Common myeloid progenitor, CD34-positive (primary cell): ENCODE measurements at regions not wholly inside any gene's neighbourhood (a gene's known extent, or its start where the extent isn't known, plus 50 kb on each side); places are given as distances from the start of the nearest gene placed in this dataset.

Source experiments
- CTCF ChIA-PET: fragments of 350-600 bp; sonication (Branson Sonifier 250); formaldehyde crosslinking; loops from one replicate; lab custom pipeline; 2021; ENCODE audit warnings: antibody characterized with exemption; lab: Charles Lee
- POLR2A ChIA-PET: fragments of 350-600 bp; sonication (Branson Sonifier 250); formaldehyde crosslinking; loops from one replicate; lab custom pipeline; 2021; ENCODE audit warnings: antibody characterized with exemption; lab: Charles Lee
- DNase-seq, 3 donors: peaks; one replicate each; pipeline versions ENCODE4 v3.0.0 to v3.0.0-alpha.2; 2013
- H3K27ac ChIP-seq, 2 experiments: 1 replicate in 1 of 2; 2 replicates in 1 of 2; pipeline ENCODE4 v1.7.0; 2013; ENCODE audit warnings: inconsistent platforms in 2 of 2, low read length in 2 of 2, mild to moderate bottlenecking in 2 of 2, low read depth in 1 of 2, moderate library complexity in 1 of 2; ENCODE audit not compliant: severe bottlenecking in 2 of 2, insufficient read depth in 1 of 2, poor library complexity in 1 of 2
- H3K27me3 ChIP-seq, 5 experiments: replicated peaks in 2 of 5; 1 replicate in 3 of 5; 2 replicates in 2 of 5; pipeline versions ENCODE4 v1.6.1 to v1.7.0; 2013; ENCODE audit warnings: low read length in 4 of 5, mild to moderate bottlenecking in 2 of 5, moderate library complexity in 2 of 5, inconsistent platforms in 1 of 5; ENCODE audit not compliant: insufficient read depth in 5 of 5, control insufficient read depth in 4 of 5
- H3K36me3 ChIP-seq, 4 experiments: 1 replicate in 2 of 4; 2 replicates in 2 of 4; pipeline versions ENCODE4 v1.6.1 to v1.7.0; 2013; ENCODE audit warnings: low read length in 3 of 4, control low read depth in 1 of 4, mild to moderate bottlenecking in 1 of 4; ENCODE audit not compliant: control insufficient read depth in 4 of 4, insufficient read depth in 4 of 4
- H3K4me1 ChIP-seq, 4 experiments: 1 replicate in 3 of 4; 2 replicates in 1 of 4; pipeline versions ENCODE4 v1.6.1 to v1.7.1; 2013; ENCODE audit warnings: low read length in 3 of 4, mild to moderate bottlenecking in 3 of 4, control low read depth in 1 of 4, inconsistent platforms in 1 of 4, moderate library complexity in 1 of 4; ENCODE audit not compliant: control insufficient read depth in 4 of 4, insufficient read depth in 4 of 4; ENCODE audit errors: control extremely low read depth in 1 of 4
- H3K4me3 ChIP-seq, 7 experiments: 1 replicate in 4 of 7; 2 replicates in 3 of 7; pipeline versions ENCODE4 v1.5.1 to v1.7.0; 2013; ENCODE audit warnings: mild to moderate bottlenecking in 7 of 7, low read length in 6 of 7, moderate library complexity in 6 of 7, inconsistent platforms in 2 of 7, low read depth in 2 of 7, control low read depth in 1 of 7; ENCODE audit not compliant: insufficient read depth in 4 of 7, control insufficient read depth in 1 of 7; ENCODE audit errors: extremely low read depth in 1 of 7
- H3K9me3 ChIP-seq, 5 experiments: 1 replicate in 4 of 5; 2 replicates in 1 of 5; pipeline versions ENCODE4 v1.6.1 to v1.7.1; 2013; ENCODE audit warnings: low read length in 4 of 5, mild to moderate bottlenecking in 2 of 5, inconsistent platforms in 1 of 5, low read depth in 1 of 5, moderate library complexity in 1 of 5; ENCODE audit not compliant: control insufficient read depth in 4 of 5, insufficient read depth in 2 of 5; ENCODE audit errors: control extremely low read depth in 1 of 5
- WGBS: methylation state at CpG from one replicate; pipeline ENCODE4 v1.1.5; 2013; ENCODE audit not compliant: insufficient coverage; 5-methylcytosine and 5-hydroxymethylcytosine counted together

- no peak overlapping the region for H3K4me3 ChIP-seq
- CTCF ChIA-PET = no interaction called here
- no peaks in the 10 kb centered on the region for H3K9me3 ChIP-seq
- H3K27me3 ChIP-seq = peaks cover 0 to 16% (median 4%) of the 10 kb centered on the region in 5 experiments
- WGBS = no CpG with 5 or more reads among the region's 1 CpG
- H3K4me1 ChIP-seq = no peaks in the 10 kb centered on the region
- no peak for DNase-seq
- H3K36me3 ChIP-seq = no peaks in the 10 kb centered on the region
- POLR2A ChIA-PET = no interaction called here
- no peak overlapping the region for H3K27ac ChIP-seq
These were observed 266.1 kb downstream of the MIAT start for GRCh38 chr22:26923531-26923930.

- POLR2A ChIA-PET = no interaction called here
- CTCF ChIA-PET = interaction anchor here (1.8 kb wide), 1 partner anchor 18 kb away, joined by 4 read pairs; no protein-coding TSS in a partner anchor
- Histone ChIP-seq H3K4me3 (no peak overlapping the region), H3K9me3 (no peaks in the 10 kb centered on the region), H3K27me3 (peaks cover 0 to 14% (median 4%) of the 10 kb centered on the region in 5 experiments), H3K36me3 (no peaks in the 10 kb centered on the region), H3K27ac (no peak overlapping the region), H3K4me1 (no peaks in the 10 kb centered on the region)
- DNase-seq = no peak
- WGBS = 59% methylated on average over 6 of the region's 6 CpGs
These were observed 270.4 kb downstream of the MIAT start for GRCh38 chr22:26927821-26928220.

GRCh38 chr22:26931471-26931870 is 274.1 kb downstream of the MIAT start:
- CTCF ChIA-PET = no interaction called here
- POLR2A ChIA-PET = interaction anchor here (0.6 kb wide), 1 partner anchor 507 kb away, joined by 3 read pairs; no protein-coding TSS in a partner anchor
- WGBS = 100% methylated on average over 2 of the region's 3 CpGs
- no peak for DNase-seq
- Histone ChIP-seq H3K36me3 (no peaks in the 10 kb centered on the region), H3K27ac (no peak overlapping the region), H3K4me3 (no peak overlapping the region), H3K27me3 (peaks cover 0 to 9% (median 0%) of the 10 kb centered on the region in 5 experiments), H3K4me1 (no peaks in the 10 kb centered on the region), H3K9me3 (peaks cover 0 to 1% (median 0%) of the 10 kb centered on the region in 5 experiments)

GRCh38 chr22:26933105-26933590 is 275.8 kb downstream of the MIAT start:
- Histone ChIP-seq H3K4me1 (no peaks in the 10 kb centered on the region), H3K9me3 (peaks cover 0 to 7% (median 3%) of the 10 kb centered on the region in 5 experiments), H3K4me3 (no peak overlapping the region), H3K27me3 (peaks cover 0 to 9% (median 0%) of the 10 kb centered on the region in 5 experiments), H3K27ac (no peak overlapping the region), H3K36me3 (no peaks in the 10 kb centered on the region)
- POLR2A ChIA-PET = no interaction called here
- DNase-seq = no peak
- CTCF ChIA-PET = no interaction called here
- 95% methylated on average over 8 of the region's 8 CpGs for WGBS

- Histone ChIP-seq H3K4me3 (no peak overlapping the region), H3K9me3 (peaks cover 0 to 7% (median 3%) of the 10 kb centered on the region in 5 experiments), H3K4me1 (no peaks in the 10 kb centered on the region), H3K36me3 (no peaks in the 10 kb centered on the region), H3K27me3 (peaks cover 0 to 6% (median 0%) of the 10 kb centered on the region in 5 experiments), H3K27ac (no peak overlapping the region)
- WGBS = 80% methylated on average over 1 of the region's 5 CpGs
- ChIA-PET CTCF (interaction anchor here (0.6 kb wide), 1 partner anchor 1574 kb away, joined by 3 read pairs; no protein-coding TSS in a partner anchor), POLR2A (no interaction called here)
- no peak for DNase-seq
These were observed 279.8 kb downstream of the MIAT start for GRCh38 chr22:26937213-26937612.

GRCh38 chr22:26939466-26939865 is 282.1 kb downstream of the MIAT start:
- Histone ChIP-seq H3K27me3 (peaks cover 0 to 6% (median 0%) of the 10 kb centered on the region in 5 experiments), H3K4me1 (no peaks in the 10 kb centered on the region), H3K9me3 (peaks cover 0 to 7% (median 3%) of the 10 kb centered on the region in 5 experiments), H3K27ac (no peak overlapping the region), H3K36me3 (no peaks in the 10 kb centered on the region), H3K4me3 (no peak overlapping the region)
- DNase-seq = peak in 1 of 3 donors; percentile 10
- ChIA-PET CTCF (no interaction called here), POLR2A (no interaction called here)
- WGBS = 34% methylated on average over 5 of the region's 5 CpGs

- Histone ChIP-seq H3K27ac (no peak overlapping the region), H3K27me3 (peaks cover 0 to 4% (median 0%) of the 10 kb centered on the region in 5 experiments), H3K4me3 (no peak overlapping the region), H3K4me1 (no peaks in the 10 kb centered on the region), H3K36me3 (no peaks in the 10 kb centered on the region), H3K9me3 (peaks cover 0 to 7% (median 0%) of the 10 kb centered on the region in 5 experiments)
- 74% methylated on average over 13 of the region's 14 CpGs for WGBS
- ChIA-PET CTCF (no interaction called here), POLR2A (interaction anchor here (0.5 kb wide), 1 partner anchor 705 kb away, joined by 3 read pairs; no protein-coding TSS in a partner anchor)
- no peak for DNase-seq
These were observed 284.7 kb downstream of the MIAT start for GRCh38 chr22:26941896-26942636.
